HuH-7 (cell line): ENCODE measurements at regions not wholly inside any gene's neighbourhood (a gene's known extent, or its start where the extent isn't known, plus 50 kb on each side); places are given as distances from the start of the nearest gene placed in this dataset.
A peak's percentile ranks its signal among the peaks of the same experiment; 100 is the strongest.

Source experiments
- DNase-seq: peaks from one replicate; pipeline ENCODE4 v3.0.0; 2011; ENCODE audit warnings: low spot score

DNA sequence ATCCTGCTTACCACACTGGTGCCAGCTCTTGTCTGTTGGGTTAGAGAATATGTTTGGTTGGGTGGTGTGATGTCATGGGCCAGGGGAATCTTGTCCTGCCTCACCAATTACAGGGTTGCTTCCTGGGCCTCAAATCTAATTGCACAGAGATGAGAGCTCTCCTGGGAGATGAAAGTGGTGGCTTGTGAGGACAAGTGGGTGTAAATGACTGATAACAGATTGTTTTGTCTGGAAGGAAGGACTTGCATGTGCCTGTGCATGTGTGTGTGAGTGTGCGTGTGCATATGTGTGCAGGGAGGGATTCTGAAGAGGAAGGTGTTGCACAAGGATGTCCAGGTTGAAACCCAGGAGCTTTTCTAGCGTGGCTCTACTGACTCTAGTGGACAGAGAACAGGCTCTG is 271.9 kb downstream of the LOXHD1 start:
- no peak for DNase-seq

DNA sequence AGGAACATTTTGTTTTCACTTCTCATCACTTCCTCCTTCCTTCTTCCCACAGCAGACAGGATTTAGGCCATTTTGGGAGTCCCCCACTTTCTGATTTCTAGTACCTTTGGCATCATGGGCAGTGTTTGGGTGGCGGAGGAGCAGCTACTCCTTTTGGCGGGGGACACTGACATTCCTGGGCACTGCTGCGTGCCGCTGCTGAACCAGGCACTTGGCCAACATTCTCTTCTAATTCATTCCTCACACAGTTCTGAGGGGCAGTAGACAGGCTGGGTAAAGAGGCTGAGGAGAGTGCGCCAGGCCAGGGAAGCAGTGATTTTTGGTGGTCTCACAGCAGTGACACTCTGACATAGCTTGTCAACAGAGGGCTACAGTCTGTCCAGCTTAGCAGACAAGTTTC is 270.2 kb downstream of the LOXHD1 start:
- no peak for DNase-seq

DNA sequence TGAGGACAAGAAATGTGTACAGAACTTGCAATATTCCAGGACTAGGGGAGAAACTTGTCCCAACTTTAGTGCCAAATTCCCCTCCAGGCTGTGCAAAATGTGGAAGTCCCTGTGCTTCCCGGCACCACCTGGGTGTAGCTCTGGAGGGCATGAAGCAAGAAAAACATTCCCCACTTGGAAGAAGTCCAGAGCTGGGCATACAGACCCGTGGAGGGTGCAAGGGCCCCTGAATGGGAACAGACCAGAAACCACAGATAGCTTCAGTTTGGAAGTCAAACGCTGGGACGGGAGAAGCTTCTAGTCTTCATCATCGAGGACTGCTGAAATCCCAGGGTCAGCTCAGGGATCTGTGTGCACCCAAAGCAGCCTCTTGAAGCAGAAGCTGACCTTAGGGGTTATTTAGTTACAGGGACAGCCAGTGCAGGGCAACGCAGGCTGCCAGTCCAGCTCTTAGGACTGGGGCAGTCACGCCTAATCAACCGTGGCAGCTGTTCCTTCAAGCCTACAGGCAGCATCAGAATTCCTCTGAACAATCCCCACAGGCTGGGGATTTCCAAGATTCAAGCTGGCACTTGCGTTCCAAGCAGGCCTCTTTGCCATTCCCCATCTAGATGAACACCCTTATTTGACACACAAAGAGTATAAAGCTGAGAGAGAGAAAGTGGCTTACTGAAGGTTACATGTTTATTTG is 269.4 kb downstream of the LOXHD1 start:
- DNase-seq: no peak

DNA sequence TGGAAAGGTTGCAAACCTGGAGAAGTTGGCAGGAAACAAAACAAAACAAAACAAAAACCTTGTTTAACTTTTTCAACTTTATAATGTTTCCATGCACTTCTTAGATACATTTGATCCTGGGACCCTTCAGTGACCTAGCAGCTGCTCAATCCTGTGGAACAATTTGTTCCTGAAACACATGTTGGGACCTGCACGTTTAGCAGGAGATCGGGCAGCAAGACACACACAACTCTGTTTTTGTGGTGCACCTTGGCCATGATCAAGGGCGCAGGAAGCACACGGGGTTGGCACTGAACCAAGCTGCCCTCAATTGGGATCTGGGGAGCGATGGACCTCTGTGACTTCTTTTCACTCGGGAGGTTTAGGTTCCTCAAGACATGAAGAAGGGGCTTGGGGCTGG is 268.7 kb downstream of the LOXHD1 start:
- DNase-seq: no peak

DNA sequence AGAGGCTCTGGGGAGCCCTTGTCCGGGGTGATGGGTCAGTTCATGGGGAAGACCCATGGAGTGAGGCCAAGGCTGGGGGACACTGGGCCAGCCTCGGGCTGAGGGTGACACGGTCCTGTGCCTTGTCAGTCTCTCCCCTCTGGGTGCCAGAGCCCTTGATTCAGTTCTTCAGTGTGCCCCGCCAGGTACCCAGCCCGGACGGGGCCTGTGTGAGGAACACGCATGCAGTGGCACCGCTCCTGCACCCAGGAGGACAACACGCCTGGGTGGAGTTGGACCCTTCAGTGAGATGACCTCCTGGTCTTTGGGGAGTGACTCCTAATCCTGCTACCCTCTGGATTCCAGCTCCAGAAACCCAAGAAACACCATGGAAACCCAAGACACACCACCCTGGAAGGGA is 264.4 kb downstream of the LOXHD1 start:
- DNase-seq: no peak

DNA sequence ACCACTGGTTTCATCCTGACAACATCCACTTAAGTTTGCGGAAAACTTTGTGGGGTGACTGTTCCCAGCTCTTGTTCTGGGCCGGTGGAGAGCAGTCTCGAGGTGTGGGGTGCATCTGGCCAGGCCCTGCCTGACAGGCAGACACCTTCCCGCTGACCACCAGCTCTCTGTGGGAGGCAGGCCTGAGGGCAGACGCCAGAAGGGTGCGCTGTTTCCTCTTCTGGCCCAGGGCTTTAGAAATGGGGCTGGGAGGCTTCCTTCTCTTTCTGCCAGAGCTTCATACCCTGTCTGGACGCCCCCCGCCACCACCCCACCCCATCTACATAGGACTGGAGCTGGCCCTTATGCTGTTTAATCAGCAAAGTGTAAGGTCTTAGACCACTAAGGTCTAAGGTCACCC is 263.8 kb downstream of the LOXHD1 start:
- peak; percentile 19 for DNase-seq

DNA sequence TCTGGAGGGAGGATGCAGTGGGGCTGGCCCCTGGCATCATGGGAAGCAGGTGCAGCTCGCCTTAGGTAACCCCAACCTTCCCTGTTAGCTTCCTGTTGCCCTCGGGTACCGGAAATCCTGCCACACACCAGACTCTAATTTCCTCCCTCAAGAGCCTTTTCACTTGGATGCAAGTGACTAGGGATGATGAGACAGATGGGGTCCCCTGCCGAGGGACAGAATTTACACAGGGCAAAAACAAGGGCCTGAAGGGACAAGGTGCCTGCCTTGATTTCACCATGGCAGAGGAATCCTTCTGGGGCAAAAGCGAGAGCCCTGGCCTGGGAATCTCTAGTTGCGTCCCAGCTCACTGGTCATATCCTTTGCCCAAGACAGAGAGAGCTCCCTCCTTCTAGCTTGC is 263.1 kb downstream of the LOXHD1 start:
- no peak for DNase-seq

DNA sequence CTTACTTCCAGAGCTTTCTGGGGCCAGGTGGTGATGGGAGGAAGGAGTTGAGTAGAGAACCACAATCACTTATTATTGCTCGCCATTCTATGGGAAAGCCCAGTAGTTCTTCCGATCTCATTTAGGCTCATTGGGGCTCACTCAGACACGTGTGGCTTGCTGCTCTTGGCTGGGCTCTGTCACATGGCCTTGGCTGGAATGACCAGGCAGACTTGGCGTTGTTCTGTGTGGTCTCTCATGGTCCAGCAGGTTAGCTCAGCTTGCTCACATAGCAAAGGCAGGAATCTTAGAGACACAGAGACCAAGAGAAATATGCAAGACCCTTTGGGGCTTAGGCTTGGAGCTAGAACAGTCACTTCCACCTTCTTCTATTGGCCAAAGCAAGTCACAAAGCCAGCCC is 261.2 kb downstream of the LOXHD1 start:
- no peak for DNase-seq

DNA sequence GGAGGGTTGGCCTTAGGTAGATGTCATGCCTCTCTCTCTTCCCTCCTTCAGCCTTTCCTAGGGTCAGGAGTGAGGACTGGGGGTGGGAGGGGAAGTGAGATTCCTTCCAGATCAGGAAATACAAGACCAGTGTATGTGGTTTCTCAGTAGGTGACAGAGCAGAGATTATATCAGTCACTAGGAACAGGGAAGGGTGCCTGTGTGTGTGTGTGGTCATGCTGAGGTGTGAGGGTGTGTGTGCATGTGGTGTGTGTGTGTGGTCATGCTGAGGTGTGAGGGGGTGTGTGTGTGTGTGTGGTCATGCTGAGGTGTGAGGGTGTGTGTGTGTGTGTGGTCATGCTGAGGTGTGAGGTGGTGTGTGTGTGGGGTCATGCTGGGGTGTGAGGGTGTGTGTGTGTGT is 259.8 kb downstream of the LOXHD1 start:
- no peak for DNase-seq

DNA sequence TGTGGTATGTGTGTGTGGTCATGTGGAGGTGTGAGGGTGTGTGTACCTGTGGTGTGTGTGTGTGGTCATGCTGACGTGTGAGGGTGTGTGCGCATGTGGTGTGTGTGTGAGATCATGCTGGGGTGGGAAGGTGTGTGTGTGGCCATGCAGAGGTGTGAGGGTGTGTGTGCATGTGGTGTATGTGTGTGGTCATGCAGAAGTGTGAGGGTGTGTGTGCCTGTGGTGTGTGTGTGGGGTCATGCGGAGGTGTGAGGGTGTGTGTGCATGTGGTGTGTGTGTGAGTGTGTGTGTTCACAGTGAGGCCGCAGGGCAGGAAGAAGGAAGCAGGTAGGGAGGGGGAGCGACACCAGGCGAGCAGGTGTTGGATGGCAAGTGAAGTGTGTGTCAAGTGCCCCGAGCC is 259.0 kb downstream of the LOXHD1 start:
- DNase-seq: no peak

DNA sequence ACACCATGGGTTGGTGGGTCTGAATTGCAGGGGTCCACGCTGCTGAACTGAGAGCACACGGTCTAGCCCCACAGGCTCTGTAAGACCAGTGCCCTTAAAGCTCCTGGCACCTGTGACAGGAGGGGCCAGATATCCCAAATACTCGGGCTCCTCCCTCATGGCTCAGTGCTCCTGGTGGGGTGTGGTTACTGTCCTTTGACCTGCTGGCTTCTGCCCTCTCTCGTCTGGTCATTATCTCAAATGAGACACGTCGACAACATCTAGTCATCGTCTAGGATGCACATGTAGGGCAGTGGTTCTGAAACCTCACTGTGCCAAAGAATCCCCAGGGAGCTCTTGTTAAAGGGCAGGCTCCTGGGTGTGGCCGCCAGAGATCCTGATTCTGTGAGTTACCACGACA is 258.4 kb downstream of the LOXHD1 start:
- no peak for DNase-seq

DNA sequence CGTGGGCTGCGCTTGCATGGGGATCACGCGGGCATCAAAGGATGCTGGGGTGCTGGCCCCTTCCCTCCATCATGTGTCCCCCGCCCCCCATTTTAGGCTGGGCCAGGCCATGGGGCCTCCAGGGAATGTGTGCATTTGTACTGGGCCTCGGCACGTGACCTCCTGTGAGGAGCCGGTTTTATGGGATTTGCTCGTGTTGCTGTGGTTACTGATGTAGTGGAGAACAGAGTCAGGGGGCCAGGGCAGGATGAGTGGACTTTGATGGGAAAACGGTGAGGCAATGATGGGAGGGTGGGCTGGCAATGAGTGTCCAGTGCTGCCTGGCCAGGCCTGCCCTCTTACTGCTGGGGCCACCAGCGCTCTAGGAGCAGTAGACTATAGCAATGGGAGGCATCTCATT is 257.7 kb downstream of the LOXHD1 start:
- no peak for DNase-seq

DNA sequence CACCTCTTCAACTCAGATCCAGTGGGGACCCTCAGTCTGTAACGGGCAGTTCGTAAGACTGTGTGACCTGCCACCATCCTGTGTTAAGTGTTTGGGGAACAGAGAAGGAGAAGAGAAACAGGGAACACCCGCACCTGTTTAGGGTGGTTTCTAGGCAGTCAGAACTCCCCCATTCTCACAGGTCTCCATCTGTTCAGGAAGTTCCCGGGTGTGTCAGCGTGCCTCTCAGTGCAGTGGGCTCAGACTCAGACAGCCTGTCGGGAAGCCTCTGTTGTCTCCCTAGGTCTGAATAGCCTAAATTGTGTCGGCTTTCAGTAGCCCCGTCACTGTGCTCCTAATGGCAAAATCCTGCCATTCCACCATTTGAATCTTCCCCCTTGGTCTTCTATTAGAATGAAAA is 256.6 kb downstream of the LOXHD1 start:
- DNase-seq: no peak

DNA sequence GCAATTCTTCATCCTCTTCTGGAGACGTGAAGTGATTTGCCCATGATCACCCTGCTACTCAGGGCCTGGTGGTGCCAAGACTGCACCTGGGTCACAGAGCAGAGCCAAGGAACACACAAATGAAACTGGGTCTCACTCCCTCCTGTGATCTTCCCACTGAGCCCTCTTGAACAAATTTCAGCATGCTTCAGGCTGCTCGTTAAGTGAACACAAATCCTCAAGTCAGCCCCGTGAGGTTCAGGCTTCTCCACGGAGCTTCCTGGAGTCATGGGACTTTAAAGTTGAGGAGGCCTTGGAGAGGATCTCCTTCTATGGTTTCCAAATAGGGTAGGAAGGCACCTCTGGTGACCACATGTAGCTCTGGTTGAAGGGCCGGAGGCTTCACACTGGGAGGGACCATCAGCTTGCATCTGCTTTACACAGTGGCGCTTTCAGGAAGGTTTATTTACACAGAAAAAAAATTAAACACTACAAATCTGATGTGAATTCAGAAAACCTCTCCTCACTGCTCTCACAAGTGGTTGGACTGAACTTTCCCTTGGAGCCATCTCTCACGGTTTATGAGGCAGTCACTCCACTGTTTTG is 255.4 kb downstream of the LOXHD1 start:
- no peak for DNase-seq

DNA sequence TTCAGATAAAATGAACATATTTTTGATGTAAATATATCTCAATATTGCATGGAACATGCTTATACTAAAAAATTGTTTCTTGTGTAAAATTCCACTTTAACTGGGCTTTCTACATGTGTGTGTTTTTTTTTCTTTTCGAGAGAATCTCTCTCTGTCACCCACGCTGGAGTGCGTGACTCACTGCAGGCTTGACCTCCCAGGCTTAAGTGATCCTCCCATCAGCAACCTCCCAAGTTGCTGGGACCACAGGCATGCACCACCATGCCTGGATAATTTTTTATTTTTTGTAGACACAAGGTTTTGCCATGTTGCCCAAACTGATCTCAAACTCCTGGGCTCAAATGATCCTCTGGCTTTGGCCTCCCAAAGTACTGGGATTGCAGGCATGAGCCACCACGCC is 254.6 kb downstream of the LOXHD1 start:
- DNase-seq: no peak

DNA sequence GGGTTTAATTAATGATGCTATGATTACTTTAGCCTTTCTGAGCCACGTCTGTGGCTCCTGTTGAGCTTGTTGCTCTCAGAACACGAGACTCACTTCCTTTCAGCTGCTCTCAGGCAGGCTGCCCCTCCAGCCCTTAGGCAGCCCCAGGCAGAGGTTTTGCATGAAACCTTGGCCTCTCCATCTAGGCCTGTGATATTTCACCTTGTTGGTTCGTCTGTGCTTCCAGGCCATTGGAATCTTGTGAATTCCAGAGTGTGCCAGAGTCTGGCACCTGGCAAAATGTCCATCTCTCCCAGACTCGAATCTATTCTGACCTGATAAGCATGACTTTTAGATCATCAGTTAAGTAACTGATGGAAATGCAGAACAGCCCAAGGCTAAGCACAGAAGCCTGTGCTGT is 254.1 kb downstream of the LOXHD1 start:
- no peak for DNase-seq

DNA sequence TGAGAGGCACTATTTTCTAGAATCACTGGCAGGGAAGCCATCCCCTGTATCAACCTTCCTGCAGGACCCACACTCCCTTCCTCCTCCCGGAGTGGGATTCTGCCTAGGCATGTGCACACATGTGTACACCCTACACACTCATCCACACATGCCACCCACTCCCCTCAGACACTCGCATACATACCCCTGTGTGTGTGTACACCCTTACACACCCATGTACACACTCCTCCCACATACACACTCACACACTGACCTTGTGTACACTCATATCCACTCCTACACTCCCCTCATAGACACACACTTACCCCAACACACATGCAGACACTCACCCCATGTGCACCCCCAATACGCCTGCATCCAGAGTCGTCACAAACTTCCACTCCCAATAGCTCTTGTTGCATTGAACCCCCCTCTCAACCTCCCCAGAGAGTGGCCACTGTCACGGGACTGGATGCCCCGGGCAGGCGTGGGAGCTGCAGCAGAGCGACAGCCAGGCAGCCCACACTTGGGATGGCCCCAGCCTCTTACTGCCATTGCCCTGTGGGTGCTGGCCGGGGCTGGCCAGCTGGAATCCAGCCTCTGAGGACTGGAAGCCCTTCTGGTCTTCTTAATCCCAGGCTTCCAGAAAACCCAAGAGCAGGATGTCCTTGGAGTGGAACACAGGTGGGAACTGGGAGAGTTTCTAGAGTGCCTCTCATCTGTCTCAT is 251.0 kb downstream of the LOXHD1 start:
- DNase-seq: no peak

DNA sequence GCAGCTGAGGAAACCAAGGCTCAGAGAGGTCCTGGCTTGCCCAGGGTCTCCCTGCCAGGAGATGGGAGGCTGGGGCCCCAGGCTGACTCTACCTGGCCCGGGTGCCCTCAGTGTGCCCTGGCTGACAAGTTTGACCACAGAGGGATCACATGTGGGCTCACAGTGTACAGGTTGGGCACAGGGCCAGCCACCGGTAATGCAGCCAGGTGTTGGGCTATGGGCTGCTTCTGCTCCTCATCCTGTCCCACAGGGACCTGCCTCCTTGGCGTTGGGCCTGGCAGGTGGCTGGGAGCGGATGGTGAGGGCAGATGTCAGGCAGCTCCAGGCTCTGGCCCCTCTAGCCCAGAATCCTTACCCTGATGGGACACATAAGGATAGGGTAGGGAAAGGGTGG is 250.5 kb downstream of the LOXHD1 start:
- DNase-seq: no peak

DNA sequence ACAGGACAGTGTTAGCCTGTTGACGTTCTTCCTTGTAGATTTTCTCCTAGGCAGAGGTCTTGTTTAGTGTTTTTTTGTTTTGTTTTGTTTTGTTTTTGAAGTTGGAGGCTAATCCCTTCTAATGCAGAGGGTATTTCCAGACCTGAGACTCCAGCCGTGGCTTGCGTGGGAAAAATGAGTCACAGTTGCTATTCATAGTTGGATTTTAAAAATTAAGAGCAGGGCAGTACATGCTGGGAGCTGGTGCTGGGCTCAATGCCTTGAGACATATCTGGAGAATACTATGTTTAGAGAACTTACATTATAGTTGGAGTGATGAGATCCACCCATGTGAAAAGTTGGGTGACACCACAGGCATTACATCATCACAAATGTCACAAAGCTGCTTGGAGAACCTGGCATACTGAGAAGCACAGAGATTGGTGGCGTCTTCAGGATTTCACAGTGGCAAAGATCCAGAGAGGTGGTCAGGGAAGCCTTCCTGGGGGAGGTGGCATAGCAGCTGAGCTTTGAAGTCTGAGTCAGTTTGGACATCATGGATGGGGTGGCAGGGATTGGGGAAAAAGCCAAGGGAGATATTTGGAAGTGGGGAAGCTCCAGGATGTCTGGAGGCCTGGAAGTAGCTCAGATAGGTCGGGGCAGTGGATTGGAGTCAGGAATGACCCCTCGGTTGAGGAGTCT is 249.4 kb downstream of the LOXHD1 start:
- DNase-seq: no peak

DNA sequence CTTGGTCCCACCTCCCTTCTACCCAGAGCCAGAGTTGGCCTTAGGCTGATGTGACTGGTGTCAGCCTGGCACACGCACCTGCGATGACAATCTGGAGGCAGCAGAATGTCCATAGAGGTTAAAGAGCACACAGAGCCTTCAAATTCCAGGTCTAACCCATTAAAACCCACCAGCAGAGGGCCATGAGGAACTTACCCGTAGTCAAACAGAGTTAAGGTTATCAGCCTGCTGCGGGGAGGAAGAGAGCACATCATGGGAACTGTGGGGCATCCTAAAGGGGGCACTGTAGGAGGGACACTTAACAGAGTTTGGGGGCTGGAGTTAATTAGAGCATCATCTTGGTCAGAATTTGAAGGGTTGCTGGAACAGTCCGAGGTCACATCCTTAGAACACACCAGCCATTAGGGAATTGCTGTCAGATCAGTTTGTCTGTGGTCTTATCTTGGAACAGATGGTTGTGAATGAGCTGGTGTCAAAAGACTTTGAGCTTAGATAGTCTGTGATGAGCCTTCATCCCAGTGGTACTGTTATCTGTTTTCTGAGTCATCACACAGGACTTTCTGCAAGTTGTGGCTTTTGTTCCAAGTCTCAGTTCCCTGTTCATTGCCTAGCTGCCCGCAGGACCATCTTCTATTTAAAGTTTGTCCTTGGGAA is 248.6 kb downstream of the LOXHD1 start:
- DNase-seq: peak; percentile 20

DNA sequence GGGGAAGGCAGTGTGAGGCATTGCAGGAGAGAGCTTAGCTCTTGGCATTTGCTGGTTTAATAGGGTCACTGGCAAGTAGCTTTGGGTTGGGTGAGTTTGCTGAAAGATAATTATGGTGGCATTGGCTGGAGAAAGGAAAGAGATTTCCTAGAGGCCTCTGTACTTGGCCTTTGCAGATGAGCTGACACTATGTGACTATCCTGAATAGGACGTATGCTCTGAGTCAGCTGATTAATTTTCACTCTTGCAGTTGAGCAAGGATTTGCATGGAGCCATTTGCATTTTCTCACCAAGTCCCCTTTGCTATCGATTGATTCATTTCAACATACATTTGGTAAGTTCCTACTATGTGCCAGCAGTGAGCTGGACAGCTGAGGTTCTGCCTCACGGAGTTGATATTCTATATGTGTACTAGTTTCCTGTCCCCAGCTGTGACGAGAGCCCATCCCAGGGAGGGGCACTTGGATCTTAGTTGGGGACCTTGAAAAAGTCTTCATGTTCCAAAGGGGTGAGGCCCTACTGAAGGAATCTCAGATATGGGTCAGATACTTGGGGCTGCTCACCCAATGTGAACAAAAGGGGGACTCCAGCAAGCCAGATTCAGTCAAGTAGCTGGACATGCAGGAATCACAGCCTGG is 245.7 kb downstream of the LOXHD1 start:
- no peak for DNase-seq
